Hepatocyte (in vitro differentiated cells): ENCODE measurements at regions not wholly inside any gene's neighbourhood (a gene's known extent, or its start where the extent isn't known, plus 50 kb on each side); places are given as distances from the start of the nearest gene placed in this dataset.

ENCODE experiments used
- DNase-seq: peaks from one replicate; pipeline ENCODE4 v3.0.0-alpha.2; 2016; ENCODE audit warnings: low spot score
- H2AFZ ChIP-seq: fragments of 200-600 bp; sonication (generic); 2 replicates; pipeline ENCODE4 v1.6.0; 2016; ENCODE audit warnings: antibody characterized with exemption, mild to moderate bottlenecking
- H3K27ac ChIP-seq: fragments of 200-600 bp; sonication (generic); 2 replicates; pipeline ENCODE4 v1.5.1; 2016; ENCODE audit warnings: mild to moderate bottlenecking
- H3K27me3 ChIP-seq: fragments of 200-600 bp; sonication (generic); 2 replicates; pipeline ENCODE4 v1.6.1; 2016
- H3K36me3 ChIP-seq: fragments of 200-600 bp; sonication (generic); replicated peaks from 2 replicates; pipeline ENCODE4 v1.5.1; 2016; ENCODE audit warnings: low read depth; ENCODE audit not compliant: insufficient read depth
- H3K4me1 ChIP-seq: fragments of 200-600 bp; sonication (generic); 2 replicates; pipeline ENCODE4 v1.5.1; 2016; ENCODE audit warnings: mild to moderate bottlenecking, moderate library complexity; ENCODE audit not compliant: insufficient read depth
- H3K4me2 ChIP-seq: fragments of 200-600 bp; sonication (generic); 2 replicates; pipeline ENCODE4 v1.6.0; 2016
- H3K4me3 ChIP-seq: fragments of 200-600 bp; sonication (generic); 2 replicates; pipeline ENCODE4 v1.5.1; 2016; ENCODE audit warnings: mild to moderate bottlenecking
- H3K79me2 ChIP-seq: fragments of 200-600 bp; sonication (generic); 2 replicates; pipeline ENCODE4 v1.6.0; 2017; ENCODE audit warnings: mild to moderate bottlenecking
- H3K9me2 ChIP-seq: fragments of 200-600 bp; sonication (generic); replicated peaks from 2 replicates; pipeline ENCODE4 v1.6.0; 2017; ENCODE audit warnings: mild to moderate bottlenecking; ENCODE audit not compliant: insufficient read depth
- H3K9me3 ChIP-seq: fragments of 200-600 bp; sonication (generic); 2 replicates; pipeline ENCODE4 v1.5.1; 2016; ENCODE audit warnings: low read depth, mild to moderate bottlenecking
- H4K20me1 ChIP-seq: fragments of 200-600 bp; sonication (generic); 2 replicates; pipeline ENCODE4 v1.6.0; 2016; ENCODE audit warnings: mild to moderate bottlenecking; ENCODE audit not compliant: insufficient read depth, poor library complexity, severe bottlenecking
- CTCF ChIP-seq: fragments of 200-600 bp; sonication (generic); IDR thresholded peaks from 2 replicates; pipeline ENCODE4 v1.5.1; 2016; ENCODE audit warnings: antibody characterized with exemption, mild to moderate bottlenecking; ENCODE audit not compliant: poor library complexity
- EZH2 ChIP-seq: fragments of 200-600 bp; sonication (generic); IDR thresholded peaks from 2 replicates; pipeline ENCODE4 v1.6.1; 2016; ENCODE audit warnings: antibody characterized with exemption, mild to moderate bottlenecking, borderline replicate concordance
- EZH2phosphoT487 ChIP-seq: fragments of 200-600 bp; sonication (generic); IDR thresholded peaks from one replicate; pipeline ENCODE4 v1.6.1; 2018; ENCODE audit warnings: antibody characterized with exemption, mild to moderate bottlenecking, low read depth, moderate library complexity; ENCODE audit not compliant: unreplicated experiment, severe bottlenecking
- WGBS: methylation state at CpG from one replicate; pipeline ENCODE4 v1.1.6; 2016; ENCODE audit warnings: low lambda C conversion rate; ENCODE audit errors: missing lambda C conversion rate; 5-methylcytosine and 5-hydroxymethylcytosine counted together

- H3K79me2 ChIP-seq: no peaks in the 10 kb centered on the region
- H3K9me2 ChIP-seq: no peaks in the 10 kb centered on the region
- TF ChIP-seq CTCF (no peak), EZH2 (no peak), EZH2phosphoT487 (no peak)
- H3K9me3 ChIP-seq: no peaks in the 10 kb centered on the region
- H3K36me3 ChIP-seq: no peaks in the 10 kb centered on the region
- 100% methylated on average over 4 of the region's 4 CpGs for WGBS
- no peak overlapping the region for H3K4me3 ChIP-seq
- no peaks in the 10 kb centered on the region for H3K27me3 ChIP-seq
- no peak overlapping the region for H3K4me2 ChIP-seq
- DNase-seq: no peak
- no peak overlapping the region for H3K27ac ChIP-seq
- no peaks in the 10 kb centered on the region for H4K20me1 ChIP-seq
- H2AFZ ChIP-seq: no peak overlapping the region
- peaks cover 5% of the 10 kb centered on the region for H3K4me1 ChIP-seq
Observed at GRCh38 chr2:3971652-3972192, 268.3 kb downstream of the DCDC2C start.

- H3K27ac ChIP-seq: no peak overlapping the region
- TF ChIP-seq CTCF (no peak), EZH2phosphoT487 (no peak), EZH2 (no peak)
- H4K20me1 ChIP-seq: no peaks in the 10 kb centered on the region
- no peak overlapping the region for H3K4me2 ChIP-seq
- no peaks in the 10 kb centered on the region for H3K36me3 ChIP-seq
- H3K4me3 ChIP-seq: no peak overlapping the region
- WGBS: 79% methylated on average over 9 of the region's 9 CpGs
- H2AFZ ChIP-seq: no peak overlapping the region
- H3K4me1 ChIP-seq: peaks cover 5% of the 10 kb centered on the region
- H3K9me3 ChIP-seq: no peaks in the 10 kb centered on the region
- no peaks in the 10 kb centered on the region for H3K27me3 ChIP-seq
- H3K9me2 ChIP-seq: no peaks in the 10 kb centered on the region
- DNase-seq: no peak
- no peaks in the 10 kb centered on the region for H3K79me2 ChIP-seq
Observed at GRCh38 chr2:3972377-3972776, 269.0 kb downstream of the DCDC2C start.

- no peaks in the 10 kb centered on the region for H3K27me3 ChIP-seq
- no peak for DNase-seq
Observed at GRCh38 chr2:3974765-3975164, 271.4 kb downstream of the DCDC2C start.

More at GRCh38 chr2:3974765-3975164, 271.4 kb downstream of the DCDC2C start:
- Histone ChIP-seq H3K36me3 (no peaks in the 10 kb centered on the region), H2AFZ (no peak overlapping the region), H3K27ac (no peak overlapping the region), H3K79me2 (no peaks in the 10 kb centered on the region), H4K20me1 (no peaks in the 10 kb centered on the region), H3K4me3 (no peak overlapping the region), H3K9me2 (no peaks in the 10 kb centered on the region), H3K4me2 (no peak overlapping the region), H3K9me3 (no peaks in the 10 kb centered on the region), H3K4me1 (no peaks in the 10 kb centered on the region)
- TF ChIP-seq EZH2 (no peak), EZH2phosphoT487 (no peak), CTCF (no peak)
- 70% methylated on average over 3 of the region's 3 CpGs for WGBS
